ENCODE measurements at regions not wholly inside any gene's neighbourhood (a gene's known extent, or its start where the extent isn't known, plus 50 kb on each side); places are given as distances from the start of the nearest gene placed in this dataset.

DNA sequence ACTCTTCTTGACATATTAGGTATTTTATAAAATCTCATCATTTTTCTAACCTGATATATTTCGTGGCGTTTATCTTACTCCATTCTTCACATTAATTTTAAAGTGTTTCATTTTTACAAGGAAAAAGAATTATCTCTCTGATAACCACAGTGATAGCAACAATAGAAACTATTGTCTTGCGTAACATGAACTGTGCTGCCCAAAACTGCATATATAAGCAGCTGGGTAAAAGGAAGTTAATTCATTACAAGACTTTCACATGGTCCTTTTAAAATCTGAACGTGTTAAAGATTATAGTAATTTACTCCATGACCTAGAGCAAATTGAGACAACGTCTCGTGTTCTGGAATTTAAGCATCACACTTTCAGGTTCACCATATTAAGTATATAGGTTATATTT is 210.4 kb upstream of the GRIA4 start:
- TF ChIP-seq, protein P1, sequence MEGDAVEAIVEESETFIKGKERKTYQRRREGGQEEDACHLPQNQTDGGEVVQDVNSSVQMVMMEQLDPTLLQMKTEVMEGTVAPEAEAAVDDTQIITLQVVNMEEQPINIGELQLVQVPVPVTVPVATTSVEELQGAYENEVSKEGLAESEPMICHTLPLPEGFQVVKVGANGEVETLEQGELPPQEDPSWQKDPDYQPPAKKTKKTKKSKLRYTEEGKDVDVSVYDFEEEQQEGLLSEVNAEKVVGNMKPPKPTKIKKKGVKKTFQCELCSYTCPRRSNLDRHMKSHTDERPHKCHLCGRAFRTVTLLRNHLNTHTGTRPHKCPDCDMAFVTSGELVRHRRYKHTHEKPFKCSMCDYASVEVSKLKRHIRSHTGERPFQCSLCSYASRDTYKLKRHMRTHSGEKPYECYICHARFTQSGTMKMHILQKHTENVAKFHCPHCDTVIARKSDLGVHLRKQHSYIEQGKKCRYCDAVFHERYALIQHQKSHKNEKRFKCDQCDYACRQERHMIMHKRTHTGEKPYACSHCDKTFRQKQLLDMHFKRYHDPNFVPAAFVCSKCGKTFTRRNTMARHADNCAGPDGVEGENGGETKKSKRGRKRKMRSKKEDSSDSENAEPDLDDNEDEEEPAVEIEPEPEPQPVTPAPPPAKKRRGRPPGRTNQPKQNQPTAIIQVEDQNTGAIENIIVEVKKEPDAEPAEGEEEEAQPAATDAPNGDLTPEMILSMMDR (IDR thresholded peaks at IDR 0.05): no peak
- no peak for ATAC-seq (ENCODE audit: insufficient number of reproducible peaks, low FRiP score, low read depth)
- H3K9me3 ChIP-seq: no peaks in the 10 kb centered on the region

DNA sequence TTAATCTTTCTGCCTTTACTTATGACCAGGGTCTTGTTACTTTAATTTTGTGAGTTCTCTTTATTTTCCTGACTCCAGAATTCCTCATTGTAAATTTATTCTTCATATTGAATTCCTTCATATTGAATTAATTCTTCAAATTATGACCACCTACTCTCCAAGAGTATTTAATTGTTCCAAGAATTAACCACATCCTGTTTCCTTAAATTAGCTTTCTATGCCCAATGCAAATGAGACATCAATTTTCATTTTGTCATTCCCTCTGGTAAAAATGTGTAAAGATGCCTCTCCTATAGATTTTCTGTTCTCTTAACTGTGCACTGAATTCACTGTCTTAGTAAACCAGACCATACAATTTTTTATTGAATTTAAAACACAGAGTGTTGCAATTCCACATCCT is 211.2 kb upstream of the GRIA4 start:
- no peaks in the 10 kb centered on the region for H3K9me3 ChIP-seq
- no peaks in the 10 kb centered on the region for H3K36me3 ChIP-seq
- TF ChIP-seq, protein P1 (IDR thresholded peaks at IDR 0.05): no peak
- ATAC-seq (ENCODE audit: insufficient number of reproducible peaks, low FRiP score, low read depth) (no peak), DNase-seq (ENCODE audit: low spot score) (no peak)
- H3K4me1 ChIP-seq (ENCODE audit: control insufficient read depth in 1 of 2, low read depth in 2 of 2): no peaks in the 10 kb centered on the region
- no peak overlapping the region for H3K4me3 ChIP-seq
- no peak overlapping the region for H3K27ac ChIP-seq
- no peaks in the 10 kb centered on the region for H3K27me3 ChIP-seq (replicated peaks; ENCODE audit: insufficient read depth)

More for the DNA sequence above, 210.4 kb upstream of the GRIA4 start:
- Histone ChIP-seq H3K27ac (no peak overlapping the region), H3K36me3 (no peaks in the 10 kb centered on the region), H3K4me1 (ENCODE audit: control insufficient read depth in 1 of 2, low read depth in 2 of 2) (no peaks in the 10 kb centered on the region), H3K27me3 (replicated peaks; ENCODE audit: insufficient read depth) (no peaks in the 10 kb centered on the region), H3K4me3 (no peak overlapping the region)
- DNase-seq (ENCODE audit: low spot score): no peak

DNA sequence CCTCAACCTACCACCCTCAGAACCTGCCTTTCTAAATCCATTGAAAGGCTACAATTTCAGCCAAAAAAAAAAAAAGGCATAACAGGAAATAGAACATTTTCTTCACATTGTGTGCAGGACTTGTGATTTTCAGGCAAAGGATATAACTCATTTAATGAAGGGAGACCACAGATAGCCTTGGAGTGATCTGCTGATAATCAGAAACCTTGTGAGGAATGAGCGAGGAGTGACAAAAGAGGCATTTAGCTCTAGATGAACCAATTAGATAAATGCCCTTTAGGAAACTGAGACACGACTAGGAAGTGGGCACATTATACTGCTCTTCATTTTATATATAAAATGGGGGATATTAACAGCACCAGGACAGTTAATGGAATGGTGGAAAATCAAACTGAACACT is 216.5 kb upstream of the GRIA4 start:
- Histone ChIP-seq H3K4me1 (ENCODE audit: control insufficient read depth in 1 of 2, low read depth in 2 of 2) (no peaks in the 10 kb centered on the region), H3K4me3 (no peak overlapping the region), H3K9me3 (no peaks in the 10 kb centered on the region), H3K27ac (no peak overlapping the region), H3K27me3 (replicated peaks; ENCODE audit: insufficient read depth) (no peaks in the 10 kb centered on the region), H3K36me3 (no peaks in the 10 kb centered on the region)
- ATAC-seq (ENCODE audit: insufficient number of reproducible peaks, low FRiP score, low read depth): no peak
- no peak for DNase-seq (ENCODE audit: low spot score)
- TF ChIP-seq, protein P1 (IDR thresholded peaks at IDR 0.05): no peak

DNA sequence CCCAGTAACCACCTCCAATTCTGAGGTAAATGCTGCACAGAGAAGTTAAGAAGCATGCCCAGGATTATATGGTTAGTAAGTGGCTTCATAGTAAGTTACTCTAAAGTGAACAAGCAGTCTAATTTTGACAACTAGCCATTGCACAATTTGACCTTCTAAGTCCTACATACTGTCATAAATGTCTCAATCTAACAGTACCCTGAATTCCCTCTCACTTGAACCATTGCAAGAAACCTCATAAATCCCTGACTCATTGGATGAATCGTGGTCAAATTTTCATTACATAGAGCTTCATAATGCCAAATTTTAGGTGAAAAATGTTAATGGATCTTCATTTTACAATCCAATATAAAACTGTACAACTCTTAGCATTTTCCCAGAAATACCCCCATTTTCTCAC is 217.3 kb upstream of the GRIA4 start:
- no peak overlapping the region for H3K4me3 ChIP-seq
- no peaks in the 10 kb centered on the region for H3K27me3 ChIP-seq (replicated peaks; ENCODE audit: insufficient read depth)
- TF ChIP-seq, protein P1 (IDR thresholded peaks at IDR 0.05): no peak
- H3K27ac ChIP-seq: no peak overlapping the region
- no peaks in the 10 kb centered on the region for H3K4me1 ChIP-seq (ENCODE audit: control insufficient read depth in 1 of 2, low read depth in 2 of 2)
- DNase-seq (ENCODE audit: low spot score) (no peak), ATAC-seq (ENCODE audit: insufficient number of reproducible peaks, low FRiP score, low read depth) (no peak)
- H3K9me3 ChIP-seq: no peaks in the 10 kb centered on the region
- H3K36me3 ChIP-seq: no peaks in the 10 kb centered on the region

DNA sequence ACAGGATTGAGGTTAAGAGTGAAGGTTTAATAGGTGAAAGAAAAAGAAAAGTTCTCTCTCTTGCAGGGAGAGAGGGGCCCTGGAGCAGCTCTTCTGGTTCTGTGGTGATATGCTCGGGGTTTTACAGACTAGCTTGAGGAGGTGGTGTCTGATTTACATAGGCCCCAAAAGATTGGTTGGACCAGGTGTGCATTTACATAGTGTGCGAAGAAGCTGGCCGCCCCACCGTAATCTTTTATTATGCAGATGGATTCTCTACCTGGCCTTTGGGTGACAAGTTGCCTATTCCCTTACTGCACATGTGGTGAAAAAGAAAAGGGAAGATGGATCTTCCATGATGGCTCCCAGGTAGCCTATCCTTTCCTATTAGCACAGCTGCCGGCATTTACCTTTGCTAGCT is 219.9 kb upstream of the GRIA4 start:
- H3K36me3 ChIP-seq: no peaks in the 10 kb centered on the region
- no peaks in the 10 kb centered on the region for H3K4me1 ChIP-seq (ENCODE audit: control insufficient read depth in 1 of 2, low read depth in 2 of 2)
- H3K4me3 ChIP-seq: no peak overlapping the region
- no peak for DNase-seq (ENCODE audit: low spot score)
- H3K27me3 ChIP-seq (replicated peaks; ENCODE audit: insufficient read depth): no peaks in the 10 kb centered on the region
- no peak for ATAC-seq (ENCODE audit: insufficient number of reproducible peaks, low FRiP score, low read depth)
- TF ChIP-seq, protein P1 (IDR thresholded peaks at IDR 0.05): no peak
- H3K27ac ChIP-seq: no peak overlapping the region
- no peaks in the 10 kb centered on the region for H3K9me3 ChIP-seq

Data from thoracic aorta (tissue), 2 donors.